HEK293 (cell line): ENCODE measurements at regions not wholly inside any gene's neighbourhood (a gene's known extent, or its start where the extent isn't known, plus 50 kb on each side); places are given as distances from the start of the nearest gene placed in this dataset.

Source experiments
- CTCF ChIA-PET: fragments of 350-600 bp; formaldehyde crosslinking; extraction: SDS; loops from one replicate; lab custom pipeline; 2021; ENCODE audit warnings: antibody characterized with exemption; lab: Yijun Ruan, JAX
- POLR2A ChIA-PET: fragments of 300-600 bp; formaldehyde crosslinking; extraction: SDS; loops from one replicate; lab custom pipeline; 2020; ENCODE audit warnings: antibody characterized with exemption, inconsistent platforms; lab: Yijun Ruan, JAX
- H3K27ac ChIP-seq: fragments of 200-500 bp; sonication (Bioruptor generic); 2 replicates; pipeline ENCODE4 v1.5.1; 2014; ENCODE audit warnings: low read depth, low read length, control low read depth, inconsistent platforms; ENCODE audit errors: extremely low read depth
- H3K36me3 ChIP-seq, 2 experiments: fragments of 200-500 bp in 1 of 2; sonication (Bioruptor generic) in 1 of 2; 1 replicate in 1 of 2; 2 replicates in 1 of 2; pipeline ENCODE4 v1.5.1; 2014 to 2017; ENCODE audit warnings: inconsistent platforms in 2 of 2, low read length in 2 of 2; ENCODE audit not compliant: control insufficient read depth in 2 of 2, insufficient read depth in 1 of 2
- H3K4me1 ChIP-seq: fragments of 200-500 bp; sonication (Bioruptor generic); 2 replicates; pipeline ENCODE4 v1.5.1; 2014; ENCODE audit warnings: mild to moderate bottlenecking, low read length, inconsistent platforms; ENCODE audit not compliant: control insufficient read depth, insufficient read depth
- H3K4me3 ChIP-seq: 2 replicates; pipeline ENCODE4 v1.5.1; 2011; ENCODE audit warnings: low read depth, mild to moderate bottlenecking, control low read depth, low read length, moderate library complexity
- H3K9me3 ChIP-seq: fragments of 200-500 bp; sonication (Bioruptor generic); 2 replicates; pipeline ENCODE4 v1.5.1; 2014; ENCODE audit warnings: low read depth, low read length, inconsistent platforms; ENCODE audit not compliant: control insufficient read depth, insufficient read depth
- HOXA7 ChIP-seq: sonication (generic); formaldehyde crosslinking; IDR thresholded peaks from 2 replicates; pipeline ENCODE4 v1.8.1; 2022; ENCODE audit warnings: missing genetic modification reagents, borderline replicate concordance
- MEIS1 ChIP-seq: sonication (generic); formaldehyde crosslinking; IDR thresholded peaks from 2 replicates; pipeline ENCODE4 v1.8.1; 2022; ENCODE audit warnings: missing genetic modification reagents, mild to moderate bottlenecking, borderline replicate concordance
- SETDB1 ChIP-seq: IDR thresholded peaks from one replicate; pipeline ENCODE4 v1.6.1; 2017; ENCODE audit warnings: mild to moderate bottlenecking, low read length, moderate library complexity, mixed read lengths; ENCODE audit not compliant: insufficient read length
- SP2 ChIP-seq: fragments of 450-650 bp; formaldehyde crosslinking; IDR thresholded peaks from 2 replicates; pipeline ENCODE4 v1.5.1; 2016; ENCODE audit warnings: missing biosample characterization, missing genetic modification characterization
- ZBTB21 ChIP-seq: fragments of 450-650 bp; formaldehyde crosslinking; IDR thresholded peaks from 2 replicates; pipeline ENCODE4 v1.5.1; 2017; ENCODE audit warnings: missing biosample characterization, missing genetic modification characterization
- ZBTB44 ChIP-seq: fragments of 450-650 bp; IDR thresholded peaks from 2 replicates; pipeline ENCODE4 v1.5.1; 2018; ENCODE audit warnings: missing biosample characterization, mild to moderate bottlenecking, missing genetic modification characterization
- ZBTB49 ChIP-seq: fragments of 450-650 bp; formaldehyde crosslinking; IDR thresholded peaks from 2 replicates; pipeline ENCODE4 v1.5.1; 2016; ENCODE audit warnings: missing biosample characterization, missing genetic modification characterization, low read depth
- ZEB2 ChIP-seq: fragments of 450-650 bp; formaldehyde crosslinking; IDR thresholded peaks from 2 replicates; pipeline ENCODE4 v1.5.1; 2016; ENCODE audit warnings: missing biosample characterization, missing genetic modification characterization
- ZNF133 ChIP-seq: fragments of 450-650 bp; formaldehyde crosslinking; IDR thresholded peaks from 2 replicates; pipeline ENCODE4 v1.5.1; 2016; ENCODE audit warnings: missing biosample characterization, missing genetic modification characterization
- ZNF211 ChIP-seq: fragments of 450-650 bp; formaldehyde crosslinking; IDR thresholded peaks from 2 replicates; pipeline ENCODE4 v1.5.1; 2016; ENCODE audit warnings: low read depth, missing biosample characterization, missing genetic modification characterization
- ZNF324 ChIP-seq: fragments of 450-650 bp; formaldehyde crosslinking; IDR thresholded peaks from 2 replicates; pipeline ENCODE4 v1.5.1; 2016; ENCODE audit warnings: missing biosample characterization, missing genetic modification characterization
- ZNF366 ChIP-seq: fragments of 450-650 bp; formaldehyde crosslinking; conservative IDR thresholded peaks from 2 replicates; pipeline ENCODE4 v1.5.1; 2016; ENCODE audit warnings: missing biosample characterization, missing genetic modification characterization
- ZNF610 ChIP-seq: fragments of 450-650 bp; formaldehyde crosslinking; IDR thresholded peaks from 2 replicates; pipeline ENCODE4 v1.5.1; 2016; ENCODE audit warnings: missing biosample characterization, missing genetic modification characterization, borderline replicate concordance
- ZNF621 ChIP-seq: fragments of 450-650 bp; formaldehyde crosslinking; IDR thresholded peaks from 2 replicates; pipeline ENCODE4 v1.5.1; 2017; ENCODE audit warnings: missing biosample characterization, missing genetic modification characterization
- ZNF629 ChIP-seq: fragments of 450-650 bp; formaldehyde crosslinking; IDR thresholded peaks from 2 replicates; pipeline ENCODE4 v1.5.1; 2017; ENCODE audit warnings: missing biosample characterization, missing genetic modification characterization
- ZNF692 ChIP-seq: fragments of 450-650 bp; formaldehyde crosslinking; IDR thresholded peaks from 2 replicates; pipeline ENCODE4 v1.5.1; 2016; ENCODE audit warnings: missing biosample characterization, missing genetic modification characterization
- ZNF76 ChIP-seq: fragments of 450-650 bp; formaldehyde crosslinking; IDR thresholded peaks from 2 replicates; pipeline ENCODE4; 2016; ENCODE audit warnings: low read depth, missing biosample characterization, missing genetic modification characterization, borderline replicate concordance
- ZNF792 ChIP-seq: fragments of 450-650 bp; formaldehyde crosslinking; IDR thresholded peaks from 2 replicates; pipeline ENCODE4 v1.5.1; 2016; ENCODE audit warnings: missing biosample characterization, missing genetic modification characterization
- TF ChIP-seq, protein P1 (sequence below): fragments of 450-650 bp; formaldehyde crosslinking; IDR thresholded peaks from 2 replicates; pipeline ENCODE4 v1.5.1; 2016; ENCODE audit warnings: missing biosample characterization, missing genetic modification characterization
- TF ChIP-seq, protein P2 (sequence below): fragments of 450-650 bp; formaldehyde crosslinking; IDR thresholded peaks from 2 replicates; pipeline ENCODE4 v1.5.1; 2016; ENCODE audit warnings: missing biosample characterization, missing genetic modification characterization
- TF ChIP-seq, protein P3 (sequence below): fragments of 450-650 bp; formaldehyde crosslinking; IDR thresholded peaks from 2 replicates; pipeline ENCODE4 v1.5.1; 2016; ENCODE audit warnings: missing biosample characterization, missing genetic modification characterization, low read depth

GRCh38 chr1:187151555-187151954, 322.8 kb downstream of the PLA2G4A start:
- no peaks in the 10 kb centered on the region for H3K9me3 ChIP-seq
- POLR2A ChIA-PET = no interaction called here

GRCh38 chr1:187153047-187153446, 324.3 kb downstream of the PLA2G4A start:
- H3K9me3 ChIP-seq = no peaks in the 10 kb centered on the region
- no peak overlapping the region for H3K4me3 ChIP-seq
- H3K36me3 ChIP-seq = no peaks in the 10 kb centered on the region
- ChIA-PET POLR2A (no interaction called here), CTCF (interaction anchor here (0.6 kb wide), 1 partner anchor 86 kb away, joined by 5 read pairs; no protein-coding TSS in a partner anchor)
- H3K27ac ChIP-seq = no peak overlapping the region
- no peaks in the 10 kb centered on the region for H3K4me1 ChIP-seq
- no peak for TF ChIP-seq ZNF133 (tag by site-specific recombination)
- no peak for TF ChIP-seq ZBTB21 (tag by site-specific recombination)
- TF ChIP-seq, protein P1, sequence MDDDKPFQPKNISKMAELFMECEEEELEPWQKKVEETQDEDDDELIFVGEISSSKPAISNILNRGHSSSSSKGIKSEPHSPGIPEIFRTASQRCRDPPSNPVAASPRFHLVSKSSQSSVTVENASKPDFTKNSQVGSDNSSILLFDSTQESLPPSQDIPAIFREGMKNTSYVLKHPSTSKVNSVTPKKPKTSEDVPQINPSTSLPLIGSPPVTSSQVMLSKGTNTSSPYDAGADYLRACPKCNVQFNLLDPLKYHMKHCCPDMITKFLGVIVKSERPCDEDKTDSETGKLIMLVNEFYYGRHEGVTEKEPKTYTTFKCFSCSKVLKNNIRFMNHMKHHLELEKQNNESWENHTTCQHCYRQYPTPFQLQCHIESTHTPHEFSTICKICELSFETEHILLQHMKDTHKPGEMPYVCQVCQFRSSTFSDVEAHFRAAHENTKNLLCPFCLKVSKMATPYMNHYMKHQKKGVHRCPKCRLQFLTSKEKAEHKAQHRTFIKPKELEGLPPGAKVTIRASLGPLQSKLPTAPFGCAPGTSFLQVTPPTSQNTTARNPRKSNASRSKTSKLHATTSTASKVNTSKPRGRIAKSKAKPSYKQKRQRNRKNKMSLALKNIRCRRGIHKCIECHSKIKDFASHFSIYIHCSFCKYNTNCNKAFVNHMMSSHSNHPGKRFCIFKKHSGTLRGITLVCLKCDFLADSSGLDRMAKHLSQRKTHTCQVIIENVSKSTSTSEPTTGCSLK = no peak
- TF ChIP-seq ZNF324 = no peak
- TF ChIP-seq ZNF610 = no peak
- no peak for TF ChIP-seq SP2 (tag by site-specific recombination)
- TF ChIP-seq, protein P2, sequence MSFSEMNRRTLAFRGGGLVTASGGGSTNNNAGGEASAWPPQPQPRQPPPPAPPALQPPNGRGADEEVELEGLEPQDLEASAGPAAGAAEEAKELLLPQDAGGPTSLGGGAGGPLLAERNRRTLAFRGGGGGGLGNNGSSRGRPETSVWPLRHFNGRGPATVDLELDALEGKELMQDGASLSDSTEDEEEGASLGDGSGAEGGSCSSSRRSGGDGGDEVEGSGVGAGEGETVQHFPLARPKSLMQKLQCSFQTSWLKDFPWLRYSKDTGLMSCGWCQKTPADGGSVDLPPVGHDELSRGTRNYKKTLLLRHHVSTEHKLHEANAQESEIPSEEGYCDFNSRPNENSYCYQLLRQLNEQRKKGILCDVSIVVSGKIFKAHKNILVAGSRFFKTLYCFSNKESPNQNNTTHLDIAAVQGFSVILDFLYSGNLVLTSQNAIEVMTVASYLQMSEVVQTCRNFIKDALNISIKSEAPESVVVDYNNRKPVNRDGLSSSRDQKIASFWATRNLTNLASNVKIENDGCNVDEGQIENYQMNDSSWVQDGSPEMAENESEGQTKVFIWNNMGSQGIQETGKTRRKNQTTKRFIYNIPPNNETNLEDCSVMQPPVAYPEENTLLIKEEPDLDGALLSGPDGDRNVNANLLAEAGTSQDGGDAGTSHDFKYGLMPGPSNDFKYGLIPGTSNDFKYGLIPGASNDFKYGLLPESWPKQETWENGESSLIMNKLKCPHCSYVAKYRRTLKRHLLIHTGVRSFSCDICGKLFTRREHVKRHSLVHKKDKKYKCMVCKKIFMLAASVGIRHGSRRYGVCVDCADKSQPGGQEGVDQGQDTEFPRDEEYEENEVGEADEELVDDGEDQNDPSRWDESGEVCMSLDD = no peak
- no peak for TF ChIP-seq HOXA7 (CRISPR knock-in tag)
- no peak for TF ChIP-seq ZNF629 (tag by site-specific recombination)
- TF ChIP-seq ZNF211 = no peak
- TF ChIP-seq ZNF366 (tag by site-specific recombination) = no peak
- TF ChIP-seq ZBTB44 (tag by site-specific recombination) = no peak
- no peak for TF ChIP-seq ZNF792 (tag by site-specific recombination)
- TF ChIP-seq MEIS1 (CRISPR knock-in tag) = no peak

More at GRCh38 chr1:187151555-187151954, 322.8 kb downstream of the PLA2G4A start:
- Histone ChIP-seq H3K27ac (no peak overlapping the region), H3K4me1 (no peaks in the 10 kb centered on the region), H3K36me3 (no peaks in the 10 kb centered on the region), H3K4me3 (no peak overlapping the region)
- TF ChIP-seq ZNF76 (tag by site-specific recombination) (no peak), ZNF621 (no peak), SETDB1 (peak; percentile 85), ZBTB49 (tag by site-specific recombination) (no peak), ZEB2 (tag by site-specific recombination) (no peak), ZNF692 (tag by site-specific recombination) (no peak)
- TF ChIP-seq, protein P3, sequence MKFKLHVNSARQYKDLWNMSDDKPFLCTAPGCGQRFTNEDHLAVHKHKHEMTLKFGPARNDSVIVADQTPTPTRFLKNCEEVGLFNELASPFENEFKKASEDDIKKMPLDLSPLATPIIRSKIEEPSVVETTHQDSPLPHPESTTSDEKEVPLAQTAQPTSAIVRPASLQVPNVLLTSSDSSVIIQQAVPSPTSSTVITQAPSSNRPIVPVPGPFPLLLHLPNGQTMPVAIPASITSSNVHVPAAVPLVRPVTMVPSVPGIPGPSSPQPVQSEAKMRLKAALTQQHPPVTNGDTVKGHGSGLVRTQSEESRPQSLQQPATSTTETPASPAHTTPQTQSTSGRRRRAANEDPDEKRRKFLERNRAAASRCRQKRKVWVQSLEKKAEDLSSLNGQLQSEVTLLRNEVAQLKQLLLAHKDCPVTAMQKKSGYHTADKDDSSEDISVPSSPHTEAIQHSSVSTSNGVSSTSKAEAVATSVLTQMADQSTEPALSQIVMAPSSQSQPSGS (tag by site-specific recombination) = no peak
- CTCF ChIA-PET = no interaction called here
